Left ventricle myocardium inferior (tissue), 1 donor: ENCODE measurements at regions not wholly inside any gene's neighbourhood (a gene's known extent, or its start where the extent isn't known, plus 50 kb on each side); places are given as distances from the start of the nearest gene placed in this dataset.

Experiments
- DNase-seq: peaks from one replicate; pipeline ENCODE4 v3.0.0-alpha.2; 2020
- H3K27ac ChIP-seq: fragments of 200-600 bp; replicated peaks from 2 replicates; pipeline ENCODE4 v1.8.0; 2021
- H3K27me3 ChIP-seq: fragments of 200-600 bp; 2 replicates; pipeline ENCODE4 v1.8.0; 2021; ENCODE audit warnings: low read depth
- H3K36me3 ChIP-seq: fragments of 200-600 bp; 2 replicates; pipeline ENCODE4 v1.8.0; 2021
- H3K4me1 ChIP-seq: fragments of 200-600 bp; 2 replicates; pipeline ENCODE4 v1.8.0; 2021
- H3K4me3 ChIP-seq: fragments of 200-600 bp; 2 replicates; pipeline ENCODE4 v1.8.0; 2021; ENCODE audit warnings: mild to moderate bottlenecking, moderate library complexity
- H3K9me3 ChIP-seq: fragments of 200-600 bp; replicated peaks from 2 replicates; pipeline ENCODE4 v1.8.0; 2021
- intact Hi-C: fragments of 100-400 bp; cut with micrococcal nuclease; formaldehyde crosslinking; loops from one replicate; pipeline ENCODE4 v1.11.0; 2022
- TF ChIP-seq, protein P1 (sequence below): fragments of 200-600 bp; IDR thresholded peaks from 2 replicates; pipeline ENCODE4 v1.8.0; 2021; ENCODE audit warnings: antibody characterized with exemption, mild to moderate bottlenecking, borderline replicate concordance
- donor health status: DM: no; HTN: yes; CAD: no; lungs with severe emphysema.

DNA sequence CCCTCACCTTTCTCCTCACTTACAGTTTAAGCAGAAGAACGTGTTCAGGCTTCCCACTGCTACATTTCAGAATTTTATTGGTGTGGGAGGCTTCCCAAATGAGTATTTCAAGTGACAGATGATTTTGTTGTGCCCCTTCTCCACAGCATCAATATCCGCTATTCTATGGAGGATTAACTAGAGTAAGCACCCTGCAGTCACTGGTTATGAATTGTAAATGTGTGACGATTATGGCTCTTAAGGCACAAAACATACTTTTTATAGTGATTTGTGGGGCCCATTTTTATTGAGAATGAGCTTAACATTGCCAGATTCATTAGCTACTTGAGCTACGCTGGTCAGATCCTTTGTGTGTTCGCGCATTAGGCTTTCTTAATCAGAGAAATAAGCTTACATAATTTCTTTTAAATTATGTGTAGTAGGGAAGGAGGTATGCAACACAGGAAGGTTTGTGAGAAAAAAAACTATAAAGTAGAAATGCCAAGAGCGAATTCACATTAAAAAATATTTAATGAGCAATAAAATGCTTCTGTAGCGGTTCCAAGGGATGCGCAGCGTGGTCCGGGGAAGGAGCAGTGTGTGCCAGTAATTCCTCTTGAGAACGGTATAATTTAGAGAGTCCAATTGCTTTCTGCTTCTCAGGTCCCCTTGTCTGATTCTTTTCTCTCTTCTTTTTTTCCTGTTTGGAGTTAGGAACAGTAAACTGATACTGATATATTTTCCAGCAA is 2380.4 kb downstream of the MAT2B start:
- no peaks in the 10 kb centered on the region for H3K27me3 ChIP-seq
- H3K36me3 ChIP-seq, result no peaks in the 10 kb centered on the region
- no peak overlapping the region for H3K4me3 ChIP-seq
- no peak overlapping the region for H3K27ac ChIP-seq
- DNase-seq, result no peak
- no peaks in the 10 kb centered on the region for H3K4me1 ChIP-seq
- H3K9me3 ChIP-seq, result peaks cover 13% of the 10 kb centered on the region
- intact Hi-C loops, result no loop called here
- TF ChIP-seq, protein P1, sequence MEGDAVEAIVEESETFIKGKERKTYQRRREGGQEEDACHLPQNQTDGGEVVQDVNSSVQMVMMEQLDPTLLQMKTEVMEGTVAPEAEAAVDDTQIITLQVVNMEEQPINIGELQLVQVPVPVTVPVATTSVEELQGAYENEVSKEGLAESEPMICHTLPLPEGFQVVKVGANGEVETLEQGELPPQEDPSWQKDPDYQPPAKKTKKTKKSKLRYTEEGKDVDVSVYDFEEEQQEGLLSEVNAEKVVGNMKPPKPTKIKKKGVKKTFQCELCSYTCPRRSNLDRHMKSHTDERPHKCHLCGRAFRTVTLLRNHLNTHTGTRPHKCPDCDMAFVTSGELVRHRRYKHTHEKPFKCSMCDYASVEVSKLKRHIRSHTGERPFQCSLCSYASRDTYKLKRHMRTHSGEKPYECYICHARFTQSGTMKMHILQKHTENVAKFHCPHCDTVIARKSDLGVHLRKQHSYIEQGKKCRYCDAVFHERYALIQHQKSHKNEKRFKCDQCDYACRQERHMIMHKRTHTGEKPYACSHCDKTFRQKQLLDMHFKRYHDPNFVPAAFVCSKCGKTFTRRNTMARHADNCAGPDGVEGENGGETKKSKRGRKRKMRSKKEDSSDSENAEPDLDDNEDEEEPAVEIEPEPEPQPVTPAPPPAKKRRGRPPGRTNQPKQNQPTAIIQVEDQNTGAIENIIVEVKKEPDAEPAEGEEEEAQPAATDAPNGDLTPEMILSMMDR, result no peak

DNA sequence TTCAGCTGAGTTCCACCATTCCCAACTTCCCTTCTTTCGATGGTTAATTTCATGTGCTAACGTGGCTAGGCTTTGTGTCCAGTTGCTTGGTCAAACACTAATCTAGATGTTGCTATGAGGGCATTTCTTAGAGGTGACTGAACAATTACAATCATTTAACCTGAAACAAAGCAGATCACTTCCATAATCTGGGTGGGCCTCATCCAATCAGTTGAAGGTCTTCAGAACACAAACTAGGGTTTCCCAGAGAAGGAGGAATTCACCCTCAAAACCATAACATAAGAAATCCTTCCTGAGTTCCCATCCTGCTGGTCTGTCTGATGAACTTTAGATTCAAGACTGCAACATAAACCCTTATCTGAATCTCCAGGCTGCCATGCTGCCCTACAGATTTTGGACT is 2381.7 kb downstream of the MAT2B start:
- Histone ChIP-seq H3K36me3 (no peaks in the 10 kb centered on the region), H3K27ac (no peak overlapping the region), H3K4me3 (no peak overlapping the region), H3K9me3 (peaks cover 22% of the 10 kb centered on the region), H3K27me3 (no peaks in the 10 kb centered on the region), H3K4me1 (no peaks in the 10 kb centered on the region)
- TF ChIP-seq, protein P1, result no peak
- DNase-seq, result no peak
- intact Hi-C loops, result no loop called here

DNA sequence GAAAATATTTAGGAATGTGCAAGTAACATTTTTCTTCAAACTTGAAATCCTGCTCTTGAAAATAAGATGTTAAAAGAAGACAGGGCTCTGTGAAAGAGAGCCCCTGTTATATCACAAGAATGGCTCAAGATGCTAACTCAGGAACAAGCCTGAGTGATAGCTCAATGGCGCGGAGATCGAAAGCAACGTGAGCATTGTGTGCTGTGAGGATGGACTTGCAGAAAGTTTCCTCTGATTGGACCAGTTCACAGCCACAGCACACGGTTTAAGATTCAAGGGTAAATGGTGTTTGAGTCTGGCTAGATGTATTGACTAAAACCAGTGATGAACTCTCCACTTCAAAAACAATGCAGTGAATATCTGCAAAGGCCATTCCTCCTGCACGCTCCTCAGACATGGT is 2387.0 kb downstream of the MAT2B start:
- Histone ChIP-seq H3K9me3 (peaks cover 20% of the 10 kb centered on the region), H3K36me3 (no peaks in the 10 kb centered on the region), H3K4me1 (no peaks in the 10 kb centered on the region), H3K27ac (no peak overlapping the region), H3K27me3 (no peaks in the 10 kb centered on the region), H3K4me3 (no peak overlapping the region)
- intact Hi-C loops, result no loop called here
- TF ChIP-seq, protein P1, result no peak
- no peak for DNase-seq

DNA sequence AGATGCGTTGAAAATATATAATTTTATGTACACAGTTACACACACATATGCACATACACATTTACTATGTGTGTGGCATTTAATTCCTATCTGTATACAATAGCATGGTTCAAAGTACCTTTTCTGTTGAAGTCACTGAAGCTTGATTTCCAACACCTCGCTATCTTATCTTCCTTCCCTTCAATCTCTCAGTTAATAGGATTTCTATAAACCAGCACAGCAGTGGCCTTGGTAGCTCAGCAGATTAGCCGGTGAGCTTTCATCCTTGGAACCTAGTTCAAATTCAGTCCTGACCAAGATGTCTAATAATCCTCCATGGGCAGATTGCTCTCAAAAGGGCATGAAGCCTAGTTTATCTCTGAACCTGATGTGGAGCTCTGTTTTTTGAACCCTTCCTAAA is 2389.5 kb downstream of the MAT2B start:
- intact Hi-C loops, result no loop called here
- TF ChIP-seq, protein P1, result no peak
- no peak for DNase-seq

DNA sequence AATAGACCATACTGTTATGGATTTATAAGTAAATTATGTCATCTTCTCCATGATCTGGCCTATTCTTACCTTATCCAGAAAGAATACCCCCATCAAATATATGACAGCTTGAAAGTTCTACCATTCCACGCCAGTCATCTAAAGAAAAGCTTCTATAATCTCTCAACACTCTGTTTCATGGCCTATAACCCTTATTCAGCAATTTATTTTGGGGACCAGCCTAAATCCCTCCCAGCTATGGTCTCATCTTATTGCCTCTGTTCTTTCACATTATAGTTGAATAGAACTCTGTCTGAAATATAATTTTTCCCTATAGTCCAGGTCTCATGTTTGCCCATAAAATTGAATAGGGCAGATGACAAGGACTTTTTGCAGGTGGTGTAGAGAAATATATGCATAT is 2387.6 kb upstream of the WWC1 start:
- Histone ChIP-seq H3K36me3 (no peaks in the 10 kb centered on the region), H3K9me3 (peaks cover 3% of the 10 kb centered on the region), H3K27me3 (no peaks in the 10 kb centered on the region), H3K4me3 (no peak overlapping the region), H3K4me1 (no peaks in the 10 kb centered on the region), H3K27ac (no peak overlapping the region)
- intact Hi-C loops, result no loop called here
- TF ChIP-seq, protein P1, result no peak
- DNase-seq, result no peak

More for the DNA sequence above, 2389.5 kb downstream of the MAT2B start:
- Histone ChIP-seq H3K4me1 (no peaks in the 10 kb centered on the region), H3K9me3 (peaks cover 16% of the 10 kb centered on the region), H3K4me3 (no peak overlapping the region), H3K27me3 (no peaks in the 10 kb centered on the region), H3K36me3 (no peaks in the 10 kb centered on the region), H3K27ac (no peak overlapping the region)
